Testis (tissue), 2 donors: ENCODE measurements at regions not wholly inside any gene's neighbourhood (a gene's known extent, or its start where the extent isn't known, plus 50 kb on each side); places are given as distances from the start of the nearest gene placed in this dataset.

ENCODE experiments used
- CTCF ChIP-seq, 3 experiments: fragments of 450-650 bp in 2 of 3; fragments of 200-600 bp in 1 of 3; sonication (generic) in 1 of 3; IDR thresholded peaks; one replicate each; pipeline ENCODE4 v1.5.1; 2016 to 2019; ENCODE audit warnings: antibody characterized with exemption in 3 of 3, mild to moderate bottlenecking in 2 of 3, moderate library complexity in 1 of 3
- POLR2A ChIP-seq: fragments of 450-650 bp; IDR thresholded peaks from one replicate; pipeline ENCODE4 v1.6.1; 2017; ENCODE audit warnings: antibody characterized with exemption, mild to moderate bottlenecking, moderate library complexity

GRCh38 chr10:10307551-10307950 is 710.1 kb upstream of the CELF2 start:
- TF ChIP-seq CTCF (IDR thresholded peaks at IDR 0.05), result no peak
- TF ChIP-seq POLR2A, result no peak
